Epidermal melanocyte (primary cell): ENCODE measurements at regions not wholly inside any gene's neighbourhood (a gene's known extent, or its start where the extent isn't known, plus 50 kb on each side); places are given as distances from the start of the nearest gene placed in this dataset.

Experiments
- DNase-seq: peaks from one replicate; pipeline ENCODE4 v3.0.0; 2011; ENCODE audit warnings: low spot score; ENCODE audit not compliant: insufficient read length

- DNase-seq, result no peak
These were observed 77.7 kb upstream of the KCNG1 start for GRCh38 chr20:51100617-51101016.

GRCh38 chr20:51098284-51098810 lies 75.4 kb upstream of the KCNG1 start:
- no peak for DNase-seq

DNA sequence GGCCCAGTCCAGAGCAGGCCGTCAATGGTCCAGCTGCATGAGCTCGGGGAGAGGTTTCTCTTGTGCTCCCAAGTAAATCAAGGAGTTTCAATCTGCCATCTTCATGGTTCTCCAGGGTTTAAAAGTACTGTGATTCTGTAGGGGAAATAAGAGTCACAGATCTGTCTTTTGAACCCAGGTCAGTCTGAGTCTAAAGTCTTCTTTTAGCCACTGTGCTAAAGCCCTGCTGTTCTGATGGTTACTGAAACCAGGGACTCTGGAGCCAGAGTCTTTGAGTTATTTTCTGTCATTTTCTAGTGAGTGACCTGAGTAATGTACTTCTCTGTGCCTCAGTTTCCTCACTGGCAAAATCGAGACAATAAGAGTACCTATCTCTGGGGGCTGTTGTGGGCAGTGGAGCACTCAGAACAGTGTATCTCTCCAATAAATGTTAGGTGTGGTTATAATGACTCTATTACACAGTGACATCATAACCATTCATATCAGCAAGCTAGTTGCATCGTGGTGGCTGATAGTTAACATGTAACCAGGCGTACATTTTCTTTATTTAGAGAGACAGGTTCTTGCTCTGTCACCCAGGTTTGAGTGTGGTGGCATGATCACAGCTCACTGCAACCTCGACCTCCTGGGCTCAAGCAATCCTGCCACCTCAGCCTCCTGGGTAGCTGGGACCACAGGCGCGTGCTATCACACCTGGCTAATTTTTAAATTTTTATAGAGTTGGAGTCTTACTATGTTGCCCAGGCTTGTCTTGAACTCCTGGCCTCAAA lies 74.6 kb upstream of the KCNG1 start:
- no peak for DNase-seq

GRCh38 chr20:51096582-51097267 lies 73.8 kb upstream of the KCNG1 start:
- DNase-seq, result no peak

GRCh38 chr20:51095633-51096521 lies 73.0 kb upstream of the KCNG1 start:
- DNase-seq, result no peak

DNA sequence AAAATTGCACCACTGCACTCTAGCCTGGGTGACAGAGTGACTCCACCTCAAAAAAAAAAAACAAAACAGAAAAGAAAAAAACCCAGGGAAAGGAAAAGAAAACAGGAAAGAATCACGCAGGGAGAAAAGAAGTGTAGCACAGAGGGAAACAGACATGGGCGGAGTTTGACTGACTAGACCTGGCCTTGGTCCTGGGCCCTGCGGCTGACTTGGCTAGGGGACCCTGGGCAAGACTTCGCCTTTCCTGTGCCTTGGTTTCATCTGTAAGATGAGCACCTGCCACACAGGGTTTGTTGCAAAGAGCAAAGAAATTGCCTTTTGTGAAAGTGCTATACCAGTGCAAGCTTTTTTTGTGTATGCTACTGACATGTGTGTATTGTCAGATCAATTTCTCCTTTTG lies 71.3 kb upstream of the KCNG1 start:
- DNase-seq, result no peak

GRCh38 chr20:51093240-51093763 lies 70.4 kb upstream of the KCNG1 start:
- DNase-seq, result no peak

- DNase-seq, result no peak
These were observed 69.4 kb upstream of the KCNG1 start for GRCh38 chr20:51092338-51092737.

GRCh38 chr20:51091406-51092195 lies 68.7 kb upstream of the KCNG1 start:
- DNase-seq, result no peak

GRCh38 chr20:51089840-51090239 lies 66.9 kb upstream of the KCNG1 start:
- DNase-seq, result no peak

DNA sequence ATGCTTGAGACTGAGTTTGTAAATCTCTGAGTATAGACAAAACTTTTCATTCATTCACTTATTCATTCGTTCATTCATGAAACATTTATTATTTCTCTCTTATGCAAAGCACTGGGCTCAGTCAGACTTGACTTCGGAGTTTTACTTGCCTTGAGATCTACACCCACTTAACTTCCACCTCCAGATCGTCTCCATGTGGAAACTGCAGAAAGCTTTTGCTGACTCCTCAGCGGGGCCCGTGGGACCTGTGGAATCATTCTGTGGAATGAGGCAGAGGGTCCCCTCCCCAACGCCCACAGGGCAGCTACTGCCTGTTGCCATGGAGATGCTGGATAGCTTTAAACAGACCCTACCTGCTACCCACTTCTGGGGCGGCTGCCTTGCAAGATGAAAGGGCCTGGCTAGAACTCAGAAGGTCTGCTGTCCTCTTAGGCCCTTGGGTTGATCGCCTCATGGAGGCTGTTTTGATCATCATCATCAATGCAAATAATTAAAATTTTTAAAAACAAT lies 66.4 kb upstream of the KCNG1 start:
- DNase-seq, result no peak

DNA sequence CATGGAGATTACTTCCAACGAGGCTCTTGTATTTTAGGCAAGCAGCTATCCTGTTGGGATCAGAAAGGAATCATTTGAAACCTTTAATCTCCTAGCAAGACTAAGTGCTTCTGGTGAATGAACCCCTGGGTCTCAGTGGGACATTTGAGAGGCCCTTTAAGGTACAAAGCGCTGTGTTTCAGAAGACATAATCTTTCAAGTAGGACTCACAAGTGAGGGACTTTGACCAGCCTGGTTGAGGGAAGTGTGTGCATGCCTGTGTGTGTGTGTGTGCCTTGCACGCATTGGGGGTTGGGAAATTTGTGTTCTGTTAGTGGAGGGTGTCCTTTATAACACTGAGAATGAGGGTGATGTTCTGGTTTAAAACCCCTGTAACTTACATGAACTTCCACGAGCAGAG lies 64.4 kb upstream of the KCNG1 start:
- no peak for DNase-seq

DNA sequence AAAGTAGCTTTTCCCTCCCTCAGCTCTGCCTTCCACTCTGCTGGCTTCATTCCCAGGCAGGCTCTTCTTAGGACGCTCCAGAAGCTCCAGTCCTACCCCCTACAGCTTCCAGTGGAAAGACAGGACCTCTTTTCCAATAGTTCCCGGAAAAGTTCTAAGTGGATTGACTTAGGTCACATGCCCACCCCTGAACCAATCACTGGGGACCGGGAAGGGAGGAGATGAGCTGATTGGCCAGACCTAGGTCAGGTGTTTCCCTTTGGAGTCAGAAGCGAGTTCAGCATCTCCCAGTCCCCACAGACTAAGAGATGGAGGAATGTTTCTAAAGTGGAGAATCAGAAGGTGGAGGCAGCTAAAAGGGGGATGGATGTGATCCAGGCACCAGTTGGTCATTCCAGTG lies 62.9 kb upstream of the KCNG1 start:
- no peak for DNase-seq

GRCh38 chr20:51084593-51085377 lies 61.9 kb upstream of the KCNG1 start:
- no peak for DNase-seq

DNA sequence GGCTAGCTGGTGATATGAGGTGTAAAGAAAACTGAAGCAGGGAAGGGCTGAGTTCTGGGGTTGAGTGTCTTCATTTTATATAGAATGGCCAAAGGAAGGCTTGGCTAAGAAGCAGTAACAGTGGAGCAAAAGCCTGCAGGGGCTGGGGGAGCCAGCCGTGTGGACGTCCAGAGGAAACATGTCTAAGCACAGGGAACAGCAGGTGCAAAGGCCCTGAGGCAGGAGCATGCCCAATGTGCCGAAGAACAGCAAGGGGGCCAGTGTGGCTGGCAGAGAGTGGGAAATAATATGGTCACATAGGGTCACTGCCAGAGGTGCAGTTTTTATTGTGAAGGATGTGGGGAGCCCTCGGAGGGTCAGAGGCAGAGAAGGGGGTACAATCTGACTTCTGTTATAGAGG lies 60.5 kb upstream of the KCNG1 start:
- DNase-seq, result no peak

GRCh38 chr20:51082988-51083387 lies 60.1 kb upstream of the KCNG1 start:
- no peak for DNase-seq

- DNase-seq, result no peak
These were observed 57.6 kb upstream of the KCNG1 start for GRCh38 chr20:51080516-51080915.

DNA sequence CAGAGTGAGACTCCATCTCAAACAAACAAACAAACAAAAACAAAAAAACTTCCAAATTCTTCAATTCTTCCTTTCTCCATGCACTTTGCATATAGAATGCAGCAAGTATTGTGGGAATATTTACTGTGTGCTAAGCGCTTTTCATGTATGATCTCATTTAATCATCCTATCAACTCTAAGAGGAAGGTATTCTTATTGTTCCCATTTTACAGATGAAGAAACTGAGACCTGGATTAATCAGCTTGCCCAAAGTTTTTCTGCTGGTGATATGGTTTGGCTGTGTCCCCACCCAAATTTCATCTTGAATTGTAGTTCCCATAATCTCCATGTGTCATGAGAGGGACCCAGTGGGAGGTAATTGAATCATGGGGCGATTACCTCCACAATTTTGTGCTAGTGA lies 56.6 kb upstream of the KCNG1 start:
- no peak for DNase-seq

DNA sequence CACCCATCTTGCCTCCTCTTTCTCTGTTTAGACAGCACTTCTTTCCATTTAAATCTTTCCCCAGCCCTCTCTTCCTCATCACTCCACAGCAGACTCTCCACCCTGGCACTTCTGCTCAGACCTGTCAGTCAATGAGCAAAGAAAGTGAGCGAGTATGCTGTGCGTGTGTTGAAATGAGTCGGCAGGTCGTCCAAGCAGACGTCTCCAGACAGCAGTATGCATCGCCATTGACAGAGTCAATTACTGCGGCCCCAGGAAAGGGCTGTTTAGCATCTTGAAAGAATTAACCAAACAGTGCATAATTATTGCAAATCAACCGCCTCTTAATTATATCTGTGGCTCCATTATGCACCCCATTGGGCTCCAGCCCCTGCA lies 54.8 kb upstream of the KCNG1 start:
- no peak for DNase-seq
